SU-DHL-6 (cell line): ENCODE measurements at regions not wholly inside any gene's neighbourhood (a gene's known extent, or its start where the extent isn't known, plus 50 kb on each side); places are given as distances from the start of the nearest gene placed in this dataset.

Source experiments
- EZH2phosphoT487 ChIP-seq: fragments of 200-600 bp; sonication (generic), shearing (Covaris generic); conservative IDR thresholded peaks from 2 replicates; pipeline ENCODE4 v1.6.1; 2018; ENCODE audit warnings: mild to moderate bottlenecking, antibody characterized with exemption, low read length, moderate library complexity, mixed read lengths
- TF ChIP-seq, protein P1 (sequence below): fragments of 200-600 bp; sonication (generic); IDR thresholded peaks from one replicate; pipeline ENCODE4 v1.5.1; 2017; ENCODE audit warnings: antibody characterized with exemption, mild to moderate bottlenecking, low read length, moderate library complexity; ENCODE audit not compliant: insufficient read depth, poor library complexity, severe bottlenecking

DNA sequence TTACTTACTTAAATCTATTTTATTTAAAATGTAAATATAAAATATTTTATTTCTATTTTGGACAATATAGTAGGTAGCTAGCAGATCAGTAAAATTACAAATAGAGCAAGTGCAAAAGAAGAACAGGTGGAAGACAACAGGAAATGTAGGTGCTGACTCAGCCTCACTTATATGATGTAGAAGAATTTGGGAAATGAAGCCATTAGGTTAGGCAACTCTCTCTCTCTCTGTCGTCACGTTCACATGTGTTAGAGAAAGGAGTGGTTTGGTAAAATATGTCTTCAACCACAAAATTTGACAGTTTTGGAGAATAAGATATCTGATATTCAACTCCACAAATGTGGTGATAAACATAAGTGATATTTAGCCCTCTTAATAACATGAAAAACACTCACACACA is 532.5 kb upstream of the KCNMB2 start:
- TF ChIP-seq, protein P1, sequence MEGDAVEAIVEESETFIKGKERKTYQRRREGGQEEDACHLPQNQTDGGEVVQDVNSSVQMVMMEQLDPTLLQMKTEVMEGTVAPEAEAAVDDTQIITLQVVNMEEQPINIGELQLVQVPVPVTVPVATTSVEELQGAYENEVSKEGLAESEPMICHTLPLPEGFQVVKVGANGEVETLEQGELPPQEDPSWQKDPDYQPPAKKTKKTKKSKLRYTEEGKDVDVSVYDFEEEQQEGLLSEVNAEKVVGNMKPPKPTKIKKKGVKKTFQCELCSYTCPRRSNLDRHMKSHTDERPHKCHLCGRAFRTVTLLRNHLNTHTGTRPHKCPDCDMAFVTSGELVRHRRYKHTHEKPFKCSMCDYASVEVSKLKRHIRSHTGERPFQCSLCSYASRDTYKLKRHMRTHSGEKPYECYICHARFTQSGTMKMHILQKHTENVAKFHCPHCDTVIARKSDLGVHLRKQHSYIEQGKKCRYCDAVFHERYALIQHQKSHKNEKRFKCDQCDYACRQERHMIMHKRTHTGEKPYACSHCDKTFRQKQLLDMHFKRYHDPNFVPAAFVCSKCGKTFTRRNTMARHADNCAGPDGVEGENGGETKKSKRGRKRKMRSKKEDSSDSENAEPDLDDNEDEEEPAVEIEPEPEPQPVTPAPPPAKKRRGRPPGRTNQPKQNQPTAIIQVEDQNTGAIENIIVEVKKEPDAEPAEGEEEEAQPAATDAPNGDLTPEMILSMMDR = no peak
- TF ChIP-seq EZH2phosphoT487 = no peak
